GM08714 (cell line): ENCODE measurements at regions not wholly inside any gene's neighbourhood (a gene's known extent, or its start where the extent isn't known, plus 50 kb on each side); places are given as distances from the start of the nearest gene placed in this dataset.
A peak's percentile ranks its signal among the peaks of the same experiment; 100 is the strongest.
"Not testable (repeated sequence)": the region's sequence is repeated elsewhere in the genome, so short reads cannot be mapped to it uniquely, and the experiment has no call there.

Experiments used
- H3K4me3 ChIP-seq: fragments of 200-500 bp; sonication (Bioruptor generic); 2 replicates; pipeline ENCODE4 v1.5.1; 2014; ENCODE audit warnings: mild to moderate bottlenecking, low read length, inconsistent platforms
- ZNF274 ChIP-seq: IDR thresholded peaks from 2 replicates; pipeline ENCODE4 v1.6.1; 2012; ENCODE audit warnings: mild to moderate bottlenecking, low read depth, low read length

GRCh38 chr4:188695261-188695660 lies 556.0 kb downstream of the TRIML1 start:
- no peak for TF ChIP-seq ZNF274
- no peak overlapping the region for H3K4me3 ChIP-seq

GRCh38 chr4:188697243-188697642 lies 558.0 kb downstream of the TRIML1 start:
- TF ChIP-seq ZNF274, result no peak
- no peak overlapping the region for H3K4me3 ChIP-seq

- H3K4me3 ChIP-seq, result no peak overlapping the region
- TF ChIP-seq ZNF274, result no peak
Observed at GRCh38 chr4:188701952-188702351, 562.7 kb downstream of the TRIML1 start.

- no peak overlapping the region for H3K4me3 ChIP-seq
- no peak for TF ChIP-seq ZNF274
Observed at GRCh38 chr4:188704288-188704687, 565.0 kb downstream of the TRIML1 start.

DNA sequence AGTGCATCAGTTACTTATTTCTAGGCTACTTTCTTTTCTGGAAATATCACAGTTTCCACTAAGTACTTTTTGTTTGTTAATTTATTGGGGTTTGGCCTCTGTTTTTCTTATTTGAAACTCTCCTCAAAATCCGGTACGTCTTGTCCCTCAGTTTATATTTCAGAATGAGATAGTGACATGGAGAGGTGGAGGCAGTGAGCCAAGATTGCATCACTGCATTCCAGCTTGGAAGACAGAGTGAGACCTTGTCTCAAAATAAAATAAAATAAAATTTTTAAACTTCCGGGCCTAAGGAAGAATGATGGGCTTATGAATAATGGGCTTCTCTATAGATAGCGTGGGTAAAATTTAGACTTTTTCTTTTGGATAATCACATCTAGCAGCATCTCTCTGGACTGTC lies 567.8 kb downstream of the TRIML1 start:
- H3K4me3 ChIP-seq, result no peak overlapping the region
- TF ChIP-seq ZNF274, result no peak

- TF ChIP-seq ZNF274, result no peak
- no peak overlapping the region for H3K4me3 ChIP-seq
Observed at GRCh38 chr4:188714501-188714900, 575.3 kb downstream of the TRIML1 start.

- TF ChIP-seq ZNF274, result no peak
- H3K4me3 ChIP-seq, result no peak overlapping the region
Observed at GRCh38 chr4:188714907-188715306, 575.7 kb downstream of the TRIML1 start.

- TF ChIP-seq ZNF274, result no peak
- H3K4me3 ChIP-seq, result no peak overlapping the region
Observed at GRCh38 chr4:188717661-188718060, 578.4 kb downstream of the TRIML1 start.

GRCh38 chr4:188719794-188720193 lies 580.6 kb downstream of the TRIML1 start:
- no peak for TF ChIP-seq ZNF274
- H3K4me3 ChIP-seq, result no peak overlapping the region

- TF ChIP-seq ZNF274, result no peak
- no peak overlapping the region for H3K4me3 ChIP-seq
Observed at GRCh38 chr4:188722911-188723310, 583.7 kb downstream of the TRIML1 start.

DNA sequence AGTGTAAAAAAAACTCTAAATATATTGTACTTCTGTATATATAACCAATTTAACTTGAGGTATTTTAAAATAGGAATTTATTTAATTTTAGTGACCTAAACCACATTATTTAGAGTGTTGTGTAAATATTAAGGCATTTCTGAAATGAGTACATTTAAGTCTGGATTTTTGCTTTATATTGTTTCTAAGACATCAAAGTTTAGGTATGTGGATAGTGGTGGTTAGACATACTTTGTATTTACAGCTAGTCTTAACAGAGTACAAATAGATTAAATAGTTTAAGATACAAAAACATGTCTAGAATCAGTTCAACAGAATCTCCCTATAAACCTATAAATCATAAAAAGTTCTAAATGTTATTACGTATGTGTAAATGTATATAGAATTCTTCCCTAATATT lies 588.5 kb downstream of the TRIML1 start:
- TF ChIP-seq ZNF274, result no peak
- no peak overlapping the region for H3K4me3 ChIP-seq

GRCh38 chr4:188728359-188728758 lies 589.1 kb downstream of the TRIML1 start:
- no peak for TF ChIP-seq ZNF274
- H3K4me3 ChIP-seq, result no peak overlapping the region

- no peak for TF ChIP-seq ZNF274
- H3K4me3 ChIP-seq, result no peak overlapping the region
Observed at GRCh38 chr4:188732131-188732530, 592.9 kb downstream of the TRIML1 start.

GRCh38 chr4:188735082-188735481 lies 595.8 kb downstream of the TRIML1 start:
- no peak overlapping the region for H3K4me3 ChIP-seq
- no peak for TF ChIP-seq ZNF274

GRCh38 chr4:188737251-188738002 lies 598.2 kb downstream of the TRIML1 start:
- no peak overlapping the region for H3K4me3 ChIP-seq
- no peak for TF ChIP-seq ZNF274

DNA sequence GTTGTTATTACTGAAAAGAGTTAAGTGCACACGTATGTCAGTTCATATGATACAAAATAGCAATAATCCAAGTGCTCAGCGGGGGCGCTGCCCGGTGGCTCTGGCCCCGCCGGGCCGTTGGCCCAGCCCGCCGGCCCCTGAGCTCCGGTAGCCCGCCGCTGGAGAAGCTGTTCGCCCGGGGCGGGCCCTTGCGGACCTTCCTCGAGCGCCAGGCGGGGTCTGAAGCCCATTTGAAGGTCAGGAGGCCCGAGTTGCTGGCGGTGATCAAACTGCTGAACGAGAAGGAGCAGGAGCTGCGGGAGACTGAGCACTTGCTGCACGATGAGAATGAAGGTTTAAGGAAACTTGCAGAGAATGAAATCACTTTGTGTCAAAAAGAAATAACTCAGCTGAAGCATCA lies 599.0 kb downstream of the TRIML1 start:
- peak overlapping the region; percentile 73; the same call in 1 of the 2 replicates for H3K4me3 ChIP-seq

- H3K4me3 ChIP-seq, result not testable (repeated sequence)
Observed at GRCh38 chr4:188740172-188740571, 600.9 kb downstream of the TRIML1 start.

GRCh38 chr4:188740791-188741190 lies 601.5 kb downstream of the TRIML1 start:
- H3K4me3 ChIP-seq, result not testable (repeated sequence)
